A549 (cell line): ENCODE measurements at regions not wholly inside any gene's neighbourhood (a gene's known extent, or its start where the extent isn't known, plus 50 kb on each side); places are given as distances from the start of the nearest gene placed in this dataset.

Experiments
- CTCF ChIP-seq: fragments of >200 bp; sonication (Bioruptor Twin); formaldehyde crosslinking; IDR thresholded peaks from 3 replicates; pipeline ENCODE4 v1.5.1; 2016
- POLR2A ChIP-seq: IDR thresholded peaks from 2 replicates; pipeline ENCODE4 v1.6.1; 2012; ENCODE audit warnings: mild to moderate bottlenecking, low read length

GRCh38 chr4:79697444-79697843 is 289.4 kb upstream of the GK2 start:
- no peak for TF ChIP-seq POLR2A
- no peak for TF ChIP-seq CTCF
